ENCODE measurements at regions not wholly inside any gene's neighbourhood (a gene's known extent, or its start where the extent isn't known, plus 50 kb on each side); places are given as distances from the start of the nearest gene placed in this dataset.

DNA sequence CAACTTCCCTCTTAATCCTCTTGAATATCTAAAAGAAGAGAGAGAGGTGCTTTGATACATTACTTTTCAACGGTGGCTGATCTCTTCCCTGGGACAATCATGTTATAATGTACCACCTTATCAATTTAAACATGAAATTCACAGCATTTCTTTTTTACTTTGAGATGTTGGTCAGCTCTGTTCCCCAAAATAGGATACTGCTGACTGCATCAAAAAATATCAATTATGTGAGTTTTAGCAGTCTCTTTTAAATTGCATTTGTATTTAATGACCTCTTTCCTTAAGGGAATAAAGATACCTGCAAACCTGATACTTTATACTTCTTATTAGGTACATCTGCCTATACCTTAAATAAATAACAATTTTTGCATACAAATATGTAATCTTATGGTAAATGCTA, 58.4 kb upstream of the MARCHF11 start (continued):
- TF ChIP-seq YY1 (IDR thresholded peaks at IDR 0.05; ENCODE audit: extremely low read depth, insufficient replicate concordance, low read depth, low read length) (no peak), TCF7L2 (IDR thresholded peaks at IDR 0.05; ENCODE audit: borderline replicate concordance, extremely low read depth, insufficient read depth, insufficient read length) (no peak), REST (IDR thresholded peaks at IDR 0.05; ENCODE audit: low read depth) (no peak), ATF3 (IDR thresholded peaks at IDR 0.05) (no peak), ZNF274 (IDR thresholded peaks at IDR 0.05; ENCODE audit: low read depth, low read length) (no peak), RAD21 (IDR thresholded peaks at IDR 0.05; ENCODE audit: low read depth) (no peak)

- RAD21 ChIA-PET (ENCODE audit: low non-redundant PET in 1 of 2, low total read pairs in 2 of 2, uncharacterized antibody in 2 of 2, unreplicated experiment in 2 of 2), result no interaction called here
- Histone ChIP-seq H3K79me2 (ENCODE audit: insufficient read depth, low read length) (no peaks in the 10 kb centered on the region), H4K20me1 (ENCODE audit: insufficient read depth) (no peaks in the 10 kb centered on the region), H2AFZ (ENCODE audit: low read depth, low read length, poor library complexity, severe bottlenecking) (no peak overlapping the region), H3K27ac (ENCODE audit: low read depth, low read length) (no peak overlapping the region), H3K36me3 (ENCODE audit: control insufficient read depth in 1 of 2, insufficient read depth in 2 of 2, low read length in 2 of 2) (no peaks in the 10 kb centered on the region), H3K4me1 (ENCODE audit: control insufficient read depth in 1 of 2, insufficient read depth in 2 of 2, low read length in 2 of 2) (no peaks in the 10 kb centered on the region), H3K27me3 (ENCODE audit: insufficient read depth, low read length) (no peaks in the 10 kb centered on the region), H3K9me2 (ENCODE audit: insufficient read depth) (no peaks in the 10 kb centered on the region), H3K9me3 (ENCODE audit: control insufficient read depth in 1 of 2, insufficient read depth in 1 of 2, low read depth in 1 of 2, low read length in 2 of 2) (no peaks in the 10 kb centered on the region), H3K9ac (ENCODE audit: low read length) (no peak overlapping the region), H3K4me3 (replicated peaks in 1 of 2; ENCODE audit: low read depth in 1 of 2, low read length in 2 of 2) (no peak overlapping the region), H3K4me2 (ENCODE audit: low read length) (no peak overlapping the region)
- no TSS peak for BruUV-seq (replicated peaks)
- POLR2A ChIA-PET, result no interaction called here
- DNase-seq (ENCODE audit: low read depth, low spot score) (no peak), ATAC-seq (no peak)
- CTCF ChIA-PET, result no interaction called here
- intact Hi-C loops (cut with micrococcal nuclease), result no loop called here
- TF ChIP-seq ZBTB33 (IDR thresholded peaks at IDR 0.05; ENCODE audit: extremely low read depth, insufficient replicate concordance, low read length), result no peak
- no peak for TF ChIP-seq EGR1 (IDR thresholded peaks at IDR 0.05; ENCODE audit: low read depth)
- no peak for TF ChIP-seq SP1 (IDR thresholded peaks at IDR 0.05; ENCODE audit: low read depth)
Measured at GRCh38 chr5:16234598-16234997, 55.0 kb upstream of the MARCHF11 start.
